HEK293 (cell line): ENCODE measurements at regions not wholly inside any gene's neighbourhood (a gene's known extent, or its start where the extent isn't known, plus 50 kb on each side); places are given as distances from the start of the nearest gene placed in this dataset.

Experiments used
- MEIS1 ChIP-seq: sonication (generic); formaldehyde crosslinking; IDR thresholded peaks from 2 replicates; pipeline ENCODE4 v1.8.1; 2022; ENCODE audit warnings: missing genetic modification reagents, mild to moderate bottlenecking, borderline replicate concordance
- ZNF133 ChIP-seq: fragments of 450-650 bp; formaldehyde crosslinking; IDR thresholded peaks from 2 replicates; pipeline ENCODE4 v1.5.1; 2016; ENCODE audit warnings: missing biosample characterization, missing genetic modification characterization
- ZNF23 ChIP-seq: fragments of 450-650 bp; formaldehyde crosslinking; IDR thresholded peaks from 2 replicates; pipeline ENCODE4 v1.5.1; 2016; ENCODE audit warnings: missing biosample characterization, missing genetic modification characterization, borderline replicate concordance
- ZNF274 ChIP-seq, 2 experiments: fragments of 200-500 bp in 1 of 2; fragments of 450-650 bp in 1 of 2; sonication (Bioruptor generic) in 1 of 2; formaldehyde crosslinking in 1 of 2; IDR thresholded peaks; 2 replicates each; pipeline versions ENCODE4 v1.5.1 to v1.6.1; 2014 to 2016; ENCODE audit warnings: borderline replicate concordance in 1 of 2, inconsistent platforms in 1 of 2, low read length in 1 of 2, missing biosample characterization in 1 of 2, missing genetic modification characterization in 1 of 2
- ZNF311 ChIP-seq: fragments of 450-650 bp; formaldehyde crosslinking; IDR thresholded peaks from 2 replicates; pipeline ENCODE4 v1.5.1; 2017; ENCODE audit warnings: missing biosample characterization, missing genetic modification characterization, borderline replicate concordance
- ZNF341 ChIP-seq: fragments of 450-650 bp; formaldehyde crosslinking; IDR thresholded peaks from 2 replicates; pipeline ENCODE4; 2016; ENCODE audit warnings: low read depth, missing biosample characterization, missing genetic modification characterization
- ZNF416 ChIP-seq: fragments of 450-650 bp; formaldehyde crosslinking; IDR thresholded peaks from 2 replicates; pipeline ENCODE4 v1.5.1; 2016; ENCODE audit warnings: missing biosample characterization, missing genetic modification characterization
- ZNF544 ChIP-seq: fragments of 450-650 bp; formaldehyde crosslinking; IDR thresholded peaks from 2 replicates; pipeline ENCODE4 v1.5.0; 2017; ENCODE audit warnings: missing biosample characterization, missing genetic modification characterization
- TF ChIP-seq, protein P1 (sequence below): fragments of 450-650 bp; formaldehyde crosslinking; IDR thresholded peaks from 2 replicates; pipeline ENCODE4 v1.5.1; 2016; ENCODE audit warnings: missing biosample characterization, missing genetic modification characterization
- TF ChIP-seq, protein P2 (sequence below): fragments of 450-650 bp; formaldehyde crosslinking; IDR thresholded peaks from 2 replicates; pipeline ENCODE4 v1.5.1; 2016; ENCODE audit warnings: missing biosample characterization, missing genetic modification characterization
- TF ChIP-seq, protein P3 (sequence below): fragments of 450-650 bp; formaldehyde crosslinking; IDR thresholded peaks from 2 replicates; pipeline ENCODE4 v1.5.1; 2016; ENCODE audit warnings: missing biosample characterization, missing genetic modification characterization, low read depth
- TF ChIP-seq, protein P4 (sequence below): fragments of 450-650 bp; formaldehyde crosslinking; IDR thresholded peaks from 2 replicates; pipeline ENCODE4 v1.5.1; 2016; ENCODE audit warnings: missing biosample characterization, missing genetic modification characterization
- TF ChIP-seq, protein P5 (sequence below): fragments of 450-650 bp; formaldehyde crosslinking; IDR thresholded peaks from 2 replicates; pipeline ENCODE4 v1.5.1; 2016; ENCODE audit warnings: missing biosample characterization, missing genetic modification characterization, low read depth

DNA sequence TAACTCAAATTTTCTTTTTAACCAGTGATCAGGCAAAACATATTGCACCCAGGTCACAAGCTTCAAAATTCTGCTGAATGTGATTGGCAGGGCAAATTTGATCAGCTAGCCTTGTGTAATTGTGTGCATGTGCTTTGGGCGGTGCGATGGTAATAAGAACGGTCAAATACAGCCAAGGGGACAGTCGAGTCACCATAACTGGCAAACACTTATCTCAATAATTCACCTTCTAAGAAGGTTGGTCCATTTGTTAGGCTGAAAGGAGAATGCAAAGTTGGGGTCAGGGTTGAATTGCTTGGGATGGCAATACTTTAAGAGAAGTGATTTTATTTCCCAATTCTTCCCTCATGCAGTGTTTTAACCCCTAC is 302.4 kb upstream of the PDZRN3 start:
- TF ChIP-seq, protein P1, sequence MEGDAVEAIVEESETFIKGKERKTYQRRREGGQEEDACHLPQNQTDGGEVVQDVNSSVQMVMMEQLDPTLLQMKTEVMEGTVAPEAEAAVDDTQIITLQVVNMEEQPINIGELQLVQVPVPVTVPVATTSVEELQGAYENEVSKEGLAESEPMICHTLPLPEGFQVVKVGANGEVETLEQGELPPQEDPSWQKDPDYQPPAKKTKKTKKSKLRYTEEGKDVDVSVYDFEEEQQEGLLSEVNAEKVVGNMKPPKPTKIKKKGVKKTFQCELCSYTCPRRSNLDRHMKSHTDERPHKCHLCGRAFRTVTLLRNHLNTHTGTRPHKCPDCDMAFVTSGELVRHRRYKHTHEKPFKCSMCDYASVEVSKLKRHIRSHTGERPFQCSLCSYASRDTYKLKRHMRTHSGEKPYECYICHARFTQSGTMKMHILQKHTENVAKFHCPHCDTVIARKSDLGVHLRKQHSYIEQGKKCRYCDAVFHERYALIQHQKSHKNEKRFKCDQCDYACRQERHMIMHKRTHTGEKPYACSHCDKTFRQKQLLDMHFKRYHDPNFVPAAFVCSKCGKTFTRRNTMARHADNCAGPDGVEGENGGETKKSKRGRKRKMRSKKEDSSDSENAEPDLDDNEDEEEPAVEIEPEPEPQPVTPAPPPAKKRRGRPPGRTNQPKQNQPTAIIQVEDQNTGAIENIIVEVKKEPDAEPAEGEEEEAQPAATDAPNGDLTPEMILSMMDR (tag by site-specific recombination): no peak
- TF ChIP-seq ZNF311 (tag by site-specific recombination) (no peak), MEIS1 (CRISPR knock-in tag) (no peak), ZNF416 (tag by site-specific recombination) (no peak), ZNF274 (IDR thresholded peaks at IDR 0.05; ENCODE audit: low read length) (no peak), ZNF274 (tag by site-specific recombination; IDR thresholded peaks at IDR 0.05; ENCODE audit: borderline replicate concordance) (no peak), ZNF133 (tag by site-specific recombination) (no peak), ZNF23 (tag by site-specific recombination) (no peak), ZNF544 (no peak), ZNF341 (tag by site-specific recombination) (no peak)
- TF ChIP-seq, protein P2, sequence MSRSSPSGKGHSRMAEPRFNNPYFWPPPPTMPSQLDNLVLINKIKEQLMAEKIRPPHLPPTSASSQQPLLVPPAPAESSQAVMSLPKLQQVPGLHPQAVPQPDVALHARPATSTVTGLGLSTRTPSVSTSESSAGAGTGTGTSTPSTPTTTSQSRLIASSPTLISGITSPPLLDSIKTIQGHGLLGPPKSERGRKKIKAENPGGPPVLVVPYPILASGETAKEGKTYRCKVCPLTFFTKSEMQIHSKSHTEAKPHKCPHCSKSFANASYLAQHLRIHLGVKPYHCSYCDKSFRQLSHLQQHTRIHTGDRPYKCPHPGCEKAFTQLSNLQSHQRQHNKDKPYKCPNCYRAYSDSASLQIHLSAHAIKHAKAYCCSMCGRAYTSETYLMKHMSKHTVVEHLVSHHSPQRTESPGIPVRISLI (tag by site-specific recombination): no peak
- TF ChIP-seq, protein P3, sequence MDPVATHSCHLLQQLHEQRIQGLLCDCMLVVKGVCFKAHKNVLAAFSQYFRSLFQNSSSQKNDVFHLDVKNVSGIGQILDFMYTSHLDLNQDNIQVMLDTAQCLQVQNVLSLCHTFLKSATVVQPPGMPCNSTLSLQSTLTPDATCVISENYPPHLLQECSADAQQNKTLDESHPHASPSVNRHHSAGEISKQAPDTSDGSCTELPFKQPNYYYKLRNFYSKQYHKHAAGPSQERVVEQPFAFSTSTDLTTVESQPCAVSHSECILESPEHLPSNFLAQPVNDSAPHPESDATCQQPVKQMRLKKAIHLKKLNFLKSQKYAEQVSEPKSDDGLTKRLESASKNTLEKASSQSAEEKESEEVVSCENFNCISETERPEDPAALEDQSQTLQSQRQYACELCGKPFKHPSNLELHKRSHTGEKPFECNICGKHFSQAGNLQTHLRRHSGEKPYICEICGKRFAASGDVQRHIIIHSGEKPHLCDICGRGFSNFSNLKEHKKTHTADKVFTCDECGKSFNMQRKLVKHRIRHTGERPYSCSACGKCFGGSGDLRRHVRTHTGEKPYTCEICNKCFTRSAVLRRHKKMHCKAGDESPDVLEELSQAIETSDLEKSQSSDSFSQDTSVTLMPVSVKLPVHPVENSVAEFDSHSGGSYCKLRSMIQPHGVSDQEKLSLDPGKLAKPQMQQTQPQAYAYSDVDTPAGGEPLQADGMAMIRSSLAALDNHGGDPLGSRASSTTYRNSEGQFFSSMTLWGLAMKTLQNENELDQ (tag by site-specific recombination): no peak
- TF ChIP-seq, protein P4, sequence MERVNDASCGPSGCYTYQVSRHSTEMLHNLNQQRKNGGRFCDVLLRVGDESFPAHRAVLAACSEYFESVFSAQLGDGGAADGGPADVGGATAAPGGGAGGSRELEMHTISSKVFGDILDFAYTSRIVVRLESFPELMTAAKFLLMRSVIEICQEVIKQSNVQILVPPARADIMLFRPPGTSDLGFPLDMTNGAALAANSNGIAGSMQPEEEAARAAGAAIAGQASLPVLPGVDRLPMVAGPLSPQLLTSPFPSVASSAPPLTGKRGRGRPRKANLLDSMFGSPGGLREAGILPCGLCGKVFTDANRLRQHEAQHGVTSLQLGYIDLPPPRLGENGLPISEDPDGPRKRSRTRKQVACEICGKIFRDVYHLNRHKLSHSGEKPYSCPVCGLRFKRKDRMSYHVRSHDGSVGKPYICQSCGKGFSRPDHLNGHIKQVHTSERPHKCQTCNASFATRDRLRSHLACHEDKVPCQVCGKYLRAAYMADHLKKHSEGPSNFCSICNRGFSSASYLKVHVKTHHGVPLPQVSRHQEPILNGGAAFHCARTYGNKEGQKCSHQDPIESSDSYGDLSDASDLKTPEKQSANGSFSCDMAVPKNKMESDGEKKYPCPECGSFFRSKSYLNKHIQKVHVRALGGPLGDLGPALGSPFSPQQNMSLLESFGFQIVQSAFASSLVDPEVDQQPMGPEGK: no peak
- TF ChIP-seq, protein P5, sequence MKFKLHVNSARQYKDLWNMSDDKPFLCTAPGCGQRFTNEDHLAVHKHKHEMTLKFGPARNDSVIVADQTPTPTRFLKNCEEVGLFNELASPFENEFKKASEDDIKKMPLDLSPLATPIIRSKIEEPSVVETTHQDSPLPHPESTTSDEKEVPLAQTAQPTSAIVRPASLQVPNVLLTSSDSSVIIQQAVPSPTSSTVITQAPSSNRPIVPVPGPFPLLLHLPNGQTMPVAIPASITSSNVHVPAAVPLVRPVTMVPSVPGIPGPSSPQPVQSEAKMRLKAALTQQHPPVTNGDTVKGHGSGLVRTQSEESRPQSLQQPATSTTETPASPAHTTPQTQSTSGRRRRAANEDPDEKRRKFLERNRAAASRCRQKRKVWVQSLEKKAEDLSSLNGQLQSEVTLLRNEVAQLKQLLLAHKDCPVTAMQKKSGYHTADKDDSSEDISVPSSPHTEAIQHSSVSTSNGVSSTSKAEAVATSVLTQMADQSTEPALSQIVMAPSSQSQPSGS (tag by site-specific recombination): no peak
